DND-41 (cell line): ENCODE measurements at regions not wholly inside any gene's neighbourhood (a gene's known extent, or its start where the extent isn't known, plus 50 kb on each side); places are given as distances from the start of the nearest gene placed in this dataset.
A peak's percentile ranks its signal among the peaks of the same experiment; 100 is the strongest.

ENCODE experiments used
- ATAC-seq: fragments of 200-7000 bp; cut with Tn5 transposase; 3 replicates; pipeline ENCODE4 v1.9.1; 2021; ENCODE audit warnings: low read depth; ENCODE audit not compliant: insufficient read depth
- DNase-seq: peaks from one replicate; pipeline ENCODE4 v3.0.0-alpha.2; 2020
- H2AFZ ChIP-seq: 2 replicates; pipeline ENCODE4 v1.6.0; 2012; ENCODE audit warnings: low read depth, low read length
- H3K27ac ChIP-seq: 2 replicates; pipeline ENCODE4 v1.5.1; 2012; ENCODE audit warnings: low read length, inconsistent platforms
- H3K27me3 ChIP-seq: fragments of 200-600 bp; sonication (generic); 2 replicates; pipeline ENCODE4 v1.6.0; 2012; ENCODE audit warnings: low read length, mild to moderate bottlenecking, inconsistent platforms; ENCODE audit not compliant: insufficient read depth, poor library complexity
- H3K36me3 ChIP-seq: 2 replicates; pipeline ENCODE4 v1.5.1; 2012; ENCODE audit warnings: low read length, inconsistent platforms; ENCODE audit not compliant: insufficient read depth
- H3K4me1 ChIP-seq: 2 replicates; pipeline ENCODE4 v1.5.1; 2012; ENCODE audit warnings: mild to moderate bottlenecking, low read length; ENCODE audit not compliant: insufficient read depth
- H3K4me2 ChIP-seq: 2 replicates; pipeline ENCODE4 v1.6.0; 2012; ENCODE audit warnings: mild to moderate bottlenecking, moderate library complexity, low read length, inconsistent platforms; ENCODE audit not compliant: insufficient read depth
- H3K4me3 ChIP-seq, 2 experiments: fragments of 200-600 bp in 1 of 2; shearing (Covaris generic) in 1 of 2; 2 replicates each; pipeline ENCODE4 v1.5.1; 2012 to 2016; ENCODE audit warnings: inconsistent platforms in 2 of 2, low read length in 2 of 2, mild to moderate bottlenecking in 2 of 2, low read depth in 1 of 2, moderate library complexity in 1 of 2
- H3K79me2 ChIP-seq: 2 replicates; pipeline ENCODE4 v1.6.0; 2012; ENCODE audit warnings: low read length, inconsistent platforms; ENCODE audit not compliant: insufficient read depth
- H3K9ac ChIP-seq: 2 replicates; pipeline ENCODE4 v1.6.0; 2012; ENCODE audit warnings: low read depth, mild to moderate bottlenecking, inconsistent platforms, low read length, moderate library complexity
- H3K9me3 ChIP-seq: 2 replicates; pipeline ENCODE4 v1.5.1; 2012; ENCODE audit warnings: low read length, moderate library complexity, mild to moderate bottlenecking, inconsistent platforms; ENCODE audit not compliant: insufficient read depth, severe bottlenecking
- H4K20me1 ChIP-seq: 2 replicates; pipeline ENCODE4 v1.6.0; 2012; ENCODE audit warnings: low read length; ENCODE audit not compliant: insufficient read depth
- EZH2 ChIP-seq: IDR thresholded peaks from 3 replicates; pipeline ENCODE4 v1.6.1; 2012; ENCODE audit warnings: borderline replicate concordance, low read depth, mild to moderate bottlenecking, moderate library complexity, low read length, inconsistent platforms; ENCODE audit not compliant: severe bottlenecking
- TF ChIP-seq, protein P1 (sequence below): IDR thresholded peaks from 2 replicates; pipeline ENCODE4 v1.5.1; 2012; ENCODE audit warnings: borderline replicate concordance, low read length, moderate library complexity, mild to moderate bottlenecking; ENCODE audit not compliant: poor library complexity, severe bottlenecking; ENCODE audit errors: extremely low read depth

DNA sequence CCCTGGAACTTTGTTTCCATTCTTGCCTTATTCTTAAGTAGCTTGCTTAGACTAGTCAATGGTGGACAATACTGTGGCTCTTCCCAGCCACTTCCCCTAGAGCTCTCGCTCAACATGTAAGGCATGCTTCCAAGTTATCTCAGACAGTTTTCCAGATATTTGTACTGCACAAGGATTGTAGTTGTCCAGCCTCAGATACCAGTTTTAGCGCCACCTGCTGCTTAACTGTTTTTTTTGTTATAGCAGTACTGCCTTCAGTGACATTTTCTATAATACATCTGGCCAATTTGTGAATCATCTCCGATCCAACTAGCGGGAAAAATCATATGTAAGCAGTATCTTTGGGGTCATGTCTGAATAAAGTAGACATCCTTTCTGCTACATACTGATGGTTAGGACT, 346.7 kb upstream of the ADGRL4 start:
- no peaks in the 10 kb centered on the region for H3K9me3 ChIP-seq
- no peak overlapping the region for H3K4me2 ChIP-seq
- no peaks in the 10 kb centered on the region for H3K79me2 ChIP-seq
- no peaks in the 10 kb centered on the region for H3K27me3 ChIP-seq
- H3K4me1 ChIP-seq, result no peaks in the 10 kb centered on the region
- no peak overlapping the region for H2AFZ ChIP-seq
- TF ChIP-seq, protein P1, sequence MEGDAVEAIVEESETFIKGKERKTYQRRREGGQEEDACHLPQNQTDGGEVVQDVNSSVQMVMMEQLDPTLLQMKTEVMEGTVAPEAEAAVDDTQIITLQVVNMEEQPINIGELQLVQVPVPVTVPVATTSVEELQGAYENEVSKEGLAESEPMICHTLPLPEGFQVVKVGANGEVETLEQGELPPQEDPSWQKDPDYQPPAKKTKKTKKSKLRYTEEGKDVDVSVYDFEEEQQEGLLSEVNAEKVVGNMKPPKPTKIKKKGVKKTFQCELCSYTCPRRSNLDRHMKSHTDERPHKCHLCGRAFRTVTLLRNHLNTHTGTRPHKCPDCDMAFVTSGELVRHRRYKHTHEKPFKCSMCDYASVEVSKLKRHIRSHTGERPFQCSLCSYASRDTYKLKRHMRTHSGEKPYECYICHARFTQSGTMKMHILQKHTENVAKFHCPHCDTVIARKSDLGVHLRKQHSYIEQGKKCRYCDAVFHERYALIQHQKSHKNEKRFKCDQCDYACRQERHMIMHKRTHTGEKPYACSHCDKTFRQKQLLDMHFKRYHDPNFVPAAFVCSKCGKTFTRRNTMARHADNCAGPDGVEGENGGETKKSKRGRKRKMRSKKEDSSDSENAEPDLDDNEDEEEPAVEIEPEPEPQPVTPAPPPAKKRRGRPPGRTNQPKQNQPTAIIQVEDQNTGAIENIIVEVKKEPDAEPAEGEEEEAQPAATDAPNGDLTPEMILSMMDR, result peak; percentile 47
- TF ChIP-seq EZH2, result no peak
- no peak overlapping the region for H3K4me3 ChIP-seq
- no peaks in the 10 kb centered on the region for H4K20me1 ChIP-seq
- DNase-seq, result no peak
- H3K27ac ChIP-seq, result no peak overlapping the region
- ATAC-seq, result no peak; the same call in 2 of the 3 replicates
- H3K9ac ChIP-seq, result no peak overlapping the region
- H3K36me3 ChIP-seq, result no peaks in the 10 kb centered on the region

DNA sequence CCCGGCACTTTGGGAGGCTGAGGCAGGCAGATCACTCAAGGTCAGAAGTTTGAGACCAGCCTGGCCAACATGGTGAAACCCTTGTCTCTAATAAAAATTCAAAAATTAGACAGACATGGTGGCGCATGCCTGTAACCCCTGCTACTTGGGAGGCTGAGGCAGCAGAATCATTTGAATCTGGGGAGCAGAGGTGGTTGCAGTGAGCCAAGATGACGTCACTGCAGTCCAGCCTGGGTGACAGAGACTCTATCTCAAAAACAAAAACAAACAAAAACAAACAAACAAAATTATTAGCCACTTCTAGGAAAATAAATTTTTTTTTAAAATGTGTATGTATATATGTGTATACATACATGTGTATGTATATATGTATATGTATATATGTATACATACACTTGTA, 320.3 kb upstream of the ADGRL4 start:
- DNase-seq (no peak), ATAC-seq (no peak)
- no peaks in the 10 kb centered on the region for H3K9me3 ChIP-seq
- H2AFZ ChIP-seq, result no peak overlapping the region
- TF ChIP-seq, protein P1, result no peak
- TF ChIP-seq EZH2, result no peak
- H3K4me2 ChIP-seq, result no peak overlapping the region
- H3K4me1 ChIP-seq, result no peaks in the 10 kb centered on the region
- no peak overlapping the region for H3K9ac ChIP-seq
- H3K27ac ChIP-seq, result no peak overlapping the region
- H4K20me1 ChIP-seq, result no peaks in the 10 kb centered on the region
- H3K36me3 ChIP-seq, result no peaks in the 10 kb centered on the region
- H3K27me3 ChIP-seq, result no peaks in the 10 kb centered on the region
- no peak overlapping the region for H3K4me3 ChIP-seq
- H3K79me2 ChIP-seq, result no peaks in the 10 kb centered on the region

GRCh38 chr1:79325705-79326104, 319.2 kb upstream of the ADGRL4 start:
- H3K27me3 ChIP-seq, result no peaks in the 10 kb centered on the region
- no peaks in the 10 kb centered on the region for H3K9me3 ChIP-seq
- no peak for DNase-seq
- no peak for TF ChIP-seq EZH2
- TF ChIP-seq, protein P1, result no peak
- H4K20me1 ChIP-seq, result no peaks in the 10 kb centered on the region
- no peaks in the 10 kb centered on the region for H3K79me2 ChIP-seq
- H3K9ac ChIP-seq, result no peak overlapping the region
- H3K4me3 ChIP-seq, result no peak overlapping the region
- no peak overlapping the region for H2AFZ ChIP-seq
- H3K4me2 ChIP-seq, result no peak overlapping the region
- H3K4me1 ChIP-seq, result no peaks in the 10 kb centered on the region
- H3K27ac ChIP-seq, result no peak overlapping the region
- H3K36me3 ChIP-seq, result no peaks in the 10 kb centered on the region
- no peak for ATAC-seq

DNA sequence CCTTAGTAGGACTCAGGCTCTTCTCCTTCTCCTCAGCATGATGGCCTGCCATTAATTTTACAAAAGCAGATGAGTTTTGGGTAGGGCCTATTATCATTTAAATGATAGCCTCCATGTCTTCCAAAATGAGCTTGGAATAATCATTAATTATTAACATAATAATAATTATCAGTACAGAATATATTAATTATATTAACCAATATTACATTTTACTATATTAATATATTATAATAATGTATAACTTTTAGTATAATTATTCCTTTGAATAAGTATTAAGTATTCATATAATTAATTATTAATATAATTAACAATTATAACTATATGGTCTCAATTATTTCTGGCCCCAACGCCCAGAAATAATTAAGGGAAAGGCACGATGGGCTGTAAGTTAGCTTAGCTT, 318.6 kb upstream of the ADGRL4 start:
- no peak overlapping the region for H3K9ac ChIP-seq
- H3K36me3 ChIP-seq, result no peaks in the 10 kb centered on the region
- H3K4me2 ChIP-seq, result no peak overlapping the region
- H3K4me3 ChIP-seq, result no peak overlapping the region
- H3K27me3 ChIP-seq, result no peaks in the 10 kb centered on the region
- DNase-seq (no peak), ATAC-seq (no peak)
- no peak overlapping the region for H3K27ac ChIP-seq
- no peak for TF ChIP-seq EZH2
- TF ChIP-seq, protein P1, result no peak
- H4K20me1 ChIP-seq, result no peaks in the 10 kb centered on the region
- no peaks in the 10 kb centered on the region for H3K9me3 ChIP-seq
- no peaks in the 10 kb centered on the region for H3K4me1 ChIP-seq
- no peak overlapping the region for H2AFZ ChIP-seq
- H3K79me2 ChIP-seq, result no peaks in the 10 kb centered on the region
